ENCODE measurements at regions not wholly inside any gene's neighbourhood (a gene's known extent, or its start where the extent isn't known, plus 50 kb on each side); places are given as distances from the start of the nearest gene placed in this dataset.

- H3K4me1 ChIP-seq = peaks cover 0 to 11% (median under 1%) of the 10 kb centered on the region in 4 donors
- H3K27ac ChIP-seq = no peak overlapping the region
- no peaks in the 10 kb centered on the region for H3K9me3 ChIP-seq
- DNase-seq = no peak
- no peaks in the 10 kb centered on the region for H3K27me3 ChIP-seq
- no peak for TF ChIP-seq POLR2A (IDR thresholded peaks at IDR 0.05)
- TF ChIP-seq CTCF (IDR thresholded peaks at IDR 0.05) = no peak
- no peaks in the 10 kb centered on the region for H3K36me3 ChIP-seq
- no peak overlapping the region for H3K4me3 ChIP-seq
Measured at GRCh38 chr2:129881786-129882396, 97.6 kb upstream of the RAB6C start.

GRCh38 chr2:129882476-129882875, 97.0 kb upstream of the RAB6C start:
- Histone ChIP-seq H3K4me3 (no peak overlapping the region), H3K27me3 (no peaks in the 10 kb centered on the region), H3K27ac (no peak overlapping the region), H3K4me1 (peaks cover 0 to 8% (median 0%) of the 10 kb centered on the region in 4 donors), H3K9me3 (no peaks in the 10 kb centered on the region), H3K36me3 (no peaks in the 10 kb centered on the region)
- DNase-seq = peak in 1 of 3 donors; percentile 21
- no peak for TF ChIP-seq POLR2A (IDR thresholded peaks at IDR 0.05)
- no peak for TF ChIP-seq CTCF (IDR thresholded peaks at IDR 0.05)

- Histone ChIP-seq H3K27ac (no peak overlapping the region), H3K4me1 (peaks cover 0 to 5% (median 0%) of the 10 kb centered on the region in 4 donors), H3K9me3 (no peaks in the 10 kb centered on the region), H3K27me3 (no peaks in the 10 kb centered on the region), H3K36me3 (no peaks in the 10 kb centered on the region), H3K4me3 (no peak overlapping the region)
- DNase-seq = no peak
- no peak for TF ChIP-seq POLR2A (IDR thresholded peaks at IDR 0.05)
- no peak for TF ChIP-seq CTCF (IDR thresholded peaks at IDR 0.05)
Measured at GRCh38 chr2:129883121-129883520, 96.3 kb upstream of the RAB6C start.

GRCh38 chr2:129884221-129884786, 95.2 kb upstream of the RAB6C start:
- H3K27ac ChIP-seq = no peak overlapping the region
- H3K9me3 ChIP-seq = no peaks in the 10 kb centered on the region
- no peaks in the 10 kb centered on the region for H3K27me3 ChIP-seq
- no peak overlapping the region for H3K4me3 ChIP-seq
- H3K4me1 ChIP-seq = no peaks in the 10 kb centered on the region
- no peaks in the 10 kb centered on the region for H3K36me3 ChIP-seq
- DNase-seq = peak in 1 of 3 donors; percentile 9
- TF ChIP-seq POLR2A (IDR thresholded peaks at IDR 0.05) (no peak), CTCF (IDR thresholded peaks at IDR 0.05) (no peak)

GRCh38 chr2:129885735-129886134, 93.7 kb upstream of the RAB6C start:
- H3K4me3 ChIP-seq = no peak overlapping the region
- TF ChIP-seq POLR2A (IDR thresholded peaks at IDR 0.05) = no peak
- TF ChIP-seq CTCF (IDR thresholded peaks at IDR 0.05) = no peak
- H3K27ac ChIP-seq = no peak overlapping the region
- H3K27me3 ChIP-seq = no peaks in the 10 kb centered on the region
- no peaks in the 10 kb centered on the region for H3K9me3 ChIP-seq
- no peaks in the 10 kb centered on the region for H3K4me1 ChIP-seq
- no peak for DNase-seq
- no peaks in the 10 kb centered on the region for H3K36me3 ChIP-seq

Measured in Peyer's patch (tissue), 4 donors.